Suppressor macrophage treated with lipopolysaccharide for 4 hours (primary cell): ENCODE measurements at regions not wholly inside any gene's neighbourhood (a gene's known extent, or its start where the extent isn't known, plus 50 kb on each side); places are given as distances from the start of the nearest gene placed in this dataset.
"Not testable (repeated sequence)": the region's sequence is repeated elsewhere in the genome, so short reads cannot be mapped to it uniquely, and the experiment has no call there.

Experiments
- DNase-seq: peaks from one replicate; pipeline ENCODE4 v3.0.0-alpha.2; 2020

- no peak for DNase-seq
Measured at GRCh38 chr13:66237411-66238062, 992.6 kb downstream of the PCDH9 start.

GRCh38 chr13:66234159-66234558, 996.0 kb downstream of the PCDH9 start:
- DNase-seq = no peak

- not testable (repeated sequence) for DNase-seq
Measured at GRCh38 chr13:66231958-66232357, 998.2 kb downstream of the PCDH9 start.

GRCh38 chr13:66225072-66225471, 1005.1 kb downstream of the PCDH9 start:
- no peak for DNase-seq

GRCh38 chr13:66224663-66225062, 1005.5 kb downstream of the PCDH9 start:
- no peak for DNase-seq

- DNase-seq = no peak
Measured at GRCh38 chr13:66222926-66223325, 1007.2 kb downstream of the PCDH9 start.

GRCh38 chr13:66222127-66222526, 1008.0 kb downstream of the PCDH9 start:
- no peak for DNase-seq

- DNase-seq = no peak
Measured at GRCh38 chr13:66219506-66219905, 1010.6 kb downstream of the PCDH9 start.

- DNase-seq = no peak
Measured at GRCh38 chr13:66218583-66218982, 1011.6 kb downstream of the PCDH9 start.

- DNase-seq = no peak
Measured at GRCh38 chr13:66216728-66217127, 1013.4 kb downstream of the PCDH9 start.

GRCh38 chr13:66214467-66214866, 1015.7 kb downstream of the PCDH9 start:
- no peak for DNase-seq

GRCh38 chr13:66212511-66212910, 1017.6 kb downstream of the PCDH9 start:
- no peak for DNase-seq

GRCh38 chr13:66210677-66211076, 1019.5 kb downstream of the PCDH9 start:
- DNase-seq = no peak

GRCh38 chr13:66208589-66208988, 1021.5 kb downstream of the PCDH9 start:
- no peak for DNase-seq

GRCh38 chr13:66207610-66208009, 1022.5 kb downstream of the PCDH9 start:
- no peak for DNase-seq

GRCh38 chr13:66205807-66206206, 1024.3 kb downstream of the PCDH9 start:
- DNase-seq = no peak

- DNase-seq = no peak
Measured at GRCh38 chr13:66200555-66200954, 1029.6 kb downstream of the PCDH9 start.

GRCh38 chr13:66195238-66195637, 1034.9 kb downstream of the PCDH9 start:
- no peak for DNase-seq

- DNase-seq = no peak
Measured at GRCh38 chr13:66189986-66190385, 1040.2 kb downstream of the PCDH9 start.

GRCh38 chr13:66180836-66181235, 1049.3 kb downstream of the PCDH9 start:
- DNase-seq = no peak

- DNase-seq = no peak
Measured at GRCh38 chr13:66171920-66172319, 1058.2 kb downstream of the PCDH9 start.

GRCh38 chr13:66162470-66162869, 1067.7 kb downstream of the PCDH9 start:
- DNase-seq = no peak

GRCh38 chr13:66159511-66159910, 1070.6 kb downstream of the PCDH9 start:
- DNase-seq = no peak

GRCh38 chr13:66154976-66155375, 1075.2 kb downstream of the PCDH9 start:
- DNase-seq = no peak

GRCh38 chr13:66154354-66154753, 1075.8 kb downstream of the PCDH9 start:
- DNase-seq = no peak
